Right renal pelvis (tissue), 4 donors: ENCODE measurements at regions not wholly inside any gene's neighbourhood (a gene's known extent, or its start where the extent isn't known, plus 50 kb on each side); places are given as distances from the start of the nearest gene placed in this dataset.
"Not testable (repeated sequence)": the region's sequence is repeated elsewhere in the genome, so short reads cannot be mapped to it uniquely, and the experiment has no call there.

Experiments
- DNase-seq, 4 donors: peaks; one replicate each; pipeline ENCODE4 v3.0.0-alpha.2; 2013; ENCODE audit warnings: low read depth in 4 of 4, low spot score in 3 of 4, missing footprints in 1 of 4

- DNase-seq, result no peak
These were observed 187.3 kb downstream of the DIRAS2 start for GRCh38 chr9:90455316-90455715.

DNA sequence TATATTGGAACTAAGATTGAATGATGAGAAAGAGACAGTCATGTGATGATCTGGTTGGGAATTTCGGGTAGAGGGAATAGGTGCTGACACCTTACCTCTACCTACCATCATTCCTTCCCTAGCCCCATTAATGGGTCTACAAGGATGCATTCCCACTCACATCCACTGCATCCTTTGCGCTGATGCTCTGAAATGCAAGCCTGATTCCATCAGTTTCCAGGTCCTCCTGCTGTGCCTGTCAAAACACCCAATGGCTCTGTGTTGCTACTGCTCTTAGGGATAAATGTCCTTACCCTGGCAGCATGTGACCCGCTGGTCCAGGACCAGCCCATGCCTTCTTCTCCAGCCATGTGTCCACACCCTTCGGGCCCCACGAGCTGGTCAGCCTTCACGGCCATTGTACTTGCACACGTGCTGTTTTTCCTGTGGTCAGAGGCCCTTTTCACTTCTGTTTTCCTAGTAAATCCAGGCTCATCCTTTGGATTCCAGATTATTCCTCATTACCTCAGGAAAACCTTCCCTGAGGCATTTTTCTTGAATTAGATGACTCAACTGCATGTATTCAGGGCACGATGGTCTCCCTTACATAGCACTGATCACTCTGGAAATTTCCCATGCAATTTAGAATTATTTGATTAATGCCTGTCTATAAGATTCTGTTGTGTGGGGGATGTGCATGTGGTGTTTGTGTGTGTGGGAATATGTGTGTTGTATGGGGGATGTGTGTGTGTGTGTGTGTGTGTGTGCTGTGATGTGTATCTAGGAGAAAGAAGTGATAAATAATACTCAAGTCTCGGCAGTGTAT, 185.0 kb downstream of the DIRAS2 start:
- no peak for DNase-seq

DNA sequence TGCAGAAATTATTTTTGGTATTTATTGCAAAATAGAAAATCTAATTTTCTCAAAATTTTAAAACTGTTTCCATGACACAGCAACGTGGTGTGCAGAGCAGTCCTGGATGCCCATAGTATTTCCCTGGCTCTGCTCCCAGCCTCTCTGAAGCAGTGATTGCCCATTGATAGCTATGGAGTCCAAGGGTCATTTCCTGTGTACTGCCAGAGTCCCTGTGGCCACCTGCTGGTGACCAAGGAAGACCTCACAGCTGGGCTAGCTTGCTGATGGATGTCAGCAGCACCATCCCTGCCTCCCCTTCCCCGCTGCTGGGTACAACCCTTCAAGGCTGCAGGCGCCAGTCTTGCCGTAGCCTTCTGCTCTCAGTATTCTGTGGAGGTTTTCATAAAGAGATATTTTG, 184.1 kb downstream of the DIRAS2 start:
- no peak for DNase-seq

- no peak for DNase-seq
These were observed 183.3 kb downstream of the DIRAS2 start for GRCh38 chr9:90459321-90459720.

GRCh38 chr9:90460220-90460619, 182.4 kb downstream of the DIRAS2 start:
- DNase-seq, result no peak

DNA sequence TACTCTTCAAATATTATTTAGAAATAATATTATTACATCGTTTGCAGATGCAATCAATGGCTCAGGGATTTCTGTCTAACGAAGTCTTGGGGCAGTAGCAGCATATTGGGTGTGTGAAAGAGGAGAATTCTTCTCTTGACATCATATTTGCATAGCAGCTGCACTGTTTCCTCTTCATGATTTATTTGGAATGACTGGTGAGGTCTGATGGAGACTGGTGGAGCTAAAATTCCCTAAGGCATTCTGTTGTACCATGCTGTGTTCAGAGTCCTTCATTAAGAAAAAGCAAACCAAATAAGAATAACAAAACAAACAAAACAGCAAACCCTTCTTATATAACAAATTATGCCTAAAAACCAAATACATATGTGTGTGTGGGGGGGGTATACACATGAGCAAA, 177.6 kb downstream of the DIRAS2 start:
- DNase-seq, result no peak

DNA sequence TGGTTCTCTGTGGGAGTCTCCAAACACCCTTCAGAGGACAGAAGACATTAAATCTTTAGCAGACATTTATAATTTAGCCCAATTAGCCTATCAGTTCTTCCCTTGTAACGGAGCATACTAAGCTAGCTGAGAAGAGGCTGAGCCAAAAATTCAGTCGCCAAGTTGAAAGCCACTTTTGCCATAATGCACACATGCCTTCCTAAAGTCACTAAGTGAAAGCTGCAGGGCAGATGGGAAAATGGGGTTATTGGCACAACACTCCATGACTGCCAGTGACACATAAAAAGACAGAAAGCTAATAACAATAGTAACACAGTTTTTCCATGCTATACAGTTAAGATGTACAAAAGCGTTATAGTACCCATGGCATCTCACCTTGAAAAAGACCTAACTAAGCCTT, 176.2 kb downstream of the DIRAS2 start:
- DNase-seq, result no peak

- DNase-seq, result no peak
These were observed 173.2 kb downstream of the DIRAS2 start for GRCh38 chr9:90469435-90469834.

- no peak for DNase-seq
These were observed 172.7 kb downstream of the DIRAS2 start for GRCh38 chr9:90469865-90470387.

- no peak for DNase-seq
These were observed 166.6 kb downstream of the DIRAS2 start for GRCh38 chr9:90476058-90476457.

- no peak for DNase-seq
These were observed 165.1 kb downstream of the DIRAS2 start for GRCh38 chr9:90477535-90477934.

- no peak for DNase-seq
These were observed 163.8 kb downstream of the DIRAS2 start for GRCh38 chr9:90478821-90479220.

- DNase-seq, result no peak
These were observed 157.6 kb downstream of the DIRAS2 start for GRCh38 chr9:90485028-90485427.

DNA sequence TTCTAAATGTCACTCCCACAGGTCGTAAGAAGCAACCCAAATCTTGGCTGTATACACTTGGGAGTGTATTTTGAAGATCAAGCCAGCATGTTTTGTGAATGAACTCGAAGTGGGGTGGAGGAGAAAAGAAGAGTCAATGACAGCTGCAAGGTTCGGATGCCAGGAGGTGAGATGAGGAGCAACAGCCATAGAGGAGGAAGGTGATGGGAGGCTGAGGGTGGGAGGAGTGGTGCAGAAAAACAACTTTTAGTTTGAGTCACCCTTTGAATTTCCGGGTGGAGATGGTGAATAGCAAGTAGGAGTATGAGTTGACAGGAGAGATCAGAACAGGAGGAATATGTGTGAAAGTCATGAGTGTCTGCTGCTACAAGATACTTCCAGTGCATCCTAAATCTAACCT, 153.6 kb downstream of the DIRAS2 start:
- DNase-seq, result no peak

DNA sequence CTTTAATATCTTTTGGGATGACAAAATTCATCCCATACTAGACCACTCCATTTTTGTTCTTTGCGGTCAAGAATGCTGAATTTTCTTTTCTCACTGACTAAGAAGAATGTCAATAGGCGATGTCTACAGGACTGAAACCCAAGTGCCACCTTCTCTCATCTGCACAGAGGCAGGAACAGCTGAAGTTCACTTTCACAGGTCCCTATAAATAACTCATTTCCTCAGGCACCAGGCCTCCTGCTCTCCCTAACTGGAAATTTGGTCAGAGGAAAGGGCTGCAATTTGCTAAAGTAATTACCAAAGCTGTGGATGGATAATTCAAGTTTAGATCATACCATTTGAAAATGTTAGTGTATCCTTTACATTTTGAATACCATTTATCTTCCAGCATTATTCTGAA, 142.9 kb downstream of the DIRAS2 start:
- no peak for DNase-seq

GRCh38 chr9:90502134-90502533, 140.5 kb downstream of the DIRAS2 start:
- DNase-seq, result no peak

GRCh38 chr9:90504486-90504885, 138.1 kb downstream of the DIRAS2 start:
- DNase-seq, result no peak

GRCh38 chr9:90505695-90506094, 136.9 kb downstream of the DIRAS2 start:
- DNase-seq, result no peak

DNA sequence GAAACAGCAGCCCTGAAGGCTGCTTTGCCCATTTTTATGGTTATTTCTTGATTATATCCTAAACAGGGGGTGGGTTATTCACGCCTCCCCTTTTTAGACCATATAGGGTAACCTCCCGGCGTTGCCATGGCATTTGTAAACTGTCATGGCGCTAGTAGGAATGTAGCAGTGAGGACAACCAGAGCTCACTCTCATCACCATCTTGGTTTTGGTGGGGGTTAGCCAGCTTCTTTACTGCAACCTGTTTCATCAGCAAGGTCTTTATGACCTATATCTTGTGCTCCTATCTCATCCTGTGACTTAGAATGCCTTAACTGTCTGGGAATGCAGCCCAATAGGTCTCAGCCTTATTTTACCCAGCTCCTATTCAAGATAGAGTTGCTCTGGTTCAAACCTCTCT, 136.2 kb downstream of the DIRAS2 start:
- not testable (repeated sequence) for DNase-seq

GRCh38 chr9:90507621-90508020, 135.0 kb downstream of the DIRAS2 start:
- no peak for DNase-seq

DNA sequence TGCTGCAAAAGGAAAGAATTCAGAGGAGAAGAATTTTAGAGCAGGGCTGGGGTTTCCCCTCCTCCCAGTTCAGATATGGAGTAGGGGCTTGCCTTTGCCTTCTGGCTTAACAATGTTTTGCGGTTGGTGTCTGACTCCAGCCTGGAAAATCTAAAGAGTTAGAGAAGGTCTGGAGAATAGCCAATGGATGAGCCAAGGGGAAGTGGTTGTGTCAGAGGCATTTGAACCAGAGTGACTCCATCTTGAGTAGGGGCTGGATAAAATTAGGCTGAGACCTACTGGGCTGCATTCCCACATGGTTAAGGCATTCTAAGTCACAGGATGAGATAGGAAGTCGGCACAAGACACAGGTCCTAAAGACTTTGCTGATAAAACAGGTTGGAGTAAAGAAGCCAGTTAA, 133.7 kb downstream of the DIRAS2 start:
- DNase-seq, result no peak

GRCh38 chr9:90511711-90512110, 130.9 kb downstream of the DIRAS2 start:
- no peak for DNase-seq

DNA sequence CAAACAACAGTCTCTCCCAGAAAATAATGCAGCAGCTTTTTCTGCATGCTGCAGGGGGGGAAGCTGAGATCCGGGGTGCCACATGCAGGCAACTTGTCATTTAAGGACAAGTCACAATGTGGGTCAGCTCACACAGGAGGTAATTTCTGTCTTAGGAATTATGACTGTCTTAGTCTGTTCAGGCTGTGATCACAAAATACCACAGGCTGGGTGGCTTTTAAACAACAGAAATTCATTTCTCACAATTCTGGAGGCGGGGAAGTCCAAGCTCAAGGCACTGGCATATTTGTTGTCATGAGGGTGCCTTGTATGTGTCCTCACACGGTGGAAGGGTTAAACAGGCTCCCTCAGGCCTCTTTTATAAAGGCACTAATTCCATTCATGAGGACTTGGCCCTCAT, 127.7 kb downstream of the DIRAS2 start:
- no peak for DNase-seq
